ENCODE measurements at regions not wholly inside any gene's neighbourhood (a gene's known extent, or its start where the extent isn't known, plus 50 kb on each side); places are given as distances from the start of the nearest gene placed in this dataset.
"Not testable (repeated sequence)": the region's sequence is repeated elsewhere in the genome, so short reads cannot be mapped to it uniquely, and the experiment has no call there.

GRCh38 chr1:105087506-105087905 is 1337.8 kb downstream of the AMY1C start:
- DNase-seq (ENCODE audit: low read depth): no peak
- no peak for TF ChIP-seq CTCF (IDR thresholded peaks at IDR 0.05; ENCODE audit: insufficient read depth, low read length)
- H3K4me3 ChIP-seq (ENCODE audit: low read depth, low read length): no peak overlapping the region

GRCh38 chr1:105088166-105088565 is 1338.5 kb downstream of the AMY1C start:
- no peak for TF ChIP-seq CTCF (IDR thresholded peaks at IDR 0.05; ENCODE audit: insufficient read depth, low read length)
- DNase-seq (ENCODE audit: low read depth): no peak
- no peak overlapping the region for H3K4me3 ChIP-seq (ENCODE audit: low read depth, low read length)

GRCh38 chr1:105093893-105094292 is 1344.2 kb downstream of the AMY1C start:
- not testable (repeated sequence) for H3K4me3 ChIP-seq (ENCODE audit: low read depth, low read length); DNase-seq (ENCODE audit: low read depth)

GRCh38 chr1:105100102-105100501 is 1350.4 kb downstream of the AMY1C start:
- no peak for DNase-seq (ENCODE audit: low read depth)
- H3K4me3 ChIP-seq (ENCODE audit: low read depth, low read length): no peak overlapping the region
- no peak for TF ChIP-seq CTCF (IDR thresholded peaks at IDR 0.05; ENCODE audit: insufficient read depth, low read length)

- no peak for TF ChIP-seq CTCF (IDR thresholded peaks at IDR 0.05; ENCODE audit: insufficient read depth, low read length)
- DNase-seq (ENCODE audit: low read depth): no peak
- H3K4me3 ChIP-seq (ENCODE audit: low read depth, low read length): no peak overlapping the region
Measured at GRCh38 chr1:105101261-105101660, 1351.6 kb downstream of the AMY1C start.

GRCh38 chr1:105102371-105102770 is 1352.7 kb downstream of the AMY1C start:
- no peak overlapping the region for H3K4me3 ChIP-seq (ENCODE audit: low read depth, low read length)
- no peak for TF ChIP-seq CTCF (IDR thresholded peaks at IDR 0.05; ENCODE audit: insufficient read depth, low read length)
- no peak for DNase-seq (ENCODE audit: low read depth)

GRCh38 chr1:105122041-105122440 is 1372.3 kb downstream of the AMY1C start:
- no peak overlapping the region for H3K4me3 ChIP-seq (ENCODE audit: low read depth, low read length)
- TF ChIP-seq CTCF (IDR thresholded peaks at IDR 0.05; ENCODE audit: insufficient read depth, low read length): no peak
- DNase-seq (ENCODE audit: low read depth): no peak

Data from fibroblast of the aortic adventitia (primary cell).